ENCODE measurements at regions not wholly inside any gene's neighbourhood (a gene's known extent, or its start where the extent isn't known, plus 50 kb on each side); places are given as distances from the start of the nearest gene placed in this dataset.
"Not testable (repeated sequence)": the region's sequence is repeated elsewhere in the genome, so short reads cannot be mapped to it uniquely, and the experiment has no call there.

- DNase-seq, result no peak
Measured at GRCh38 chr2:208686665-208687064, 280.1 kb downstream of the PTH2R start.

GRCh38 chr2:208687720-208688119 is 281.1 kb downstream of the PTH2R start:
- DNase-seq, result not testable (repeated sequence)

GRCh38 chr2:208698114-208698513 is 291.5 kb downstream of the PTH2R start:
- no peak for DNase-seq

GRCh38 chr2:208708486-208708885 is 301.9 kb downstream of the PTH2R start:
- DNase-seq, result peak; percentile 57

- no peak for DNase-seq
Measured at GRCh38 chr2:208711598-208711997, 305.0 kb downstream of the PTH2R start.

GRCh38 chr2:208713066-208713745 is 306.6 kb downstream of the PTH2R start:
- DNase-seq, result peak; percentile 77

- no peak for DNase-seq
Measured at GRCh38 chr2:208718828-208719227, 312.2 kb downstream of the PTH2R start.

- DNase-seq, result no peak
Measured at GRCh38 chr2:208722731-208723130, 316.1 kb downstream of the PTH2R start.

GRCh38 chr2:208725280-208725679 is 318.7 kb downstream of the PTH2R start:
- DNase-seq, result no peak

- no peak for DNase-seq
Measured at GRCh38 chr2:208726242-208726641, 319.6 kb downstream of the PTH2R start.

GRCh38 chr2:208751663-208752415 is 345.2 kb downstream of the PTH2R start:
- not testable (repeated sequence) for DNase-seq

- DNase-seq, result no peak
Measured at GRCh38 chr2:208757364-208757763, 350.8 kb downstream of the PTH2R start.

GRCh38 chr2:208773074-208773473 is 366.5 kb downstream of the PTH2R start:
- DNase-seq, result not testable (repeated sequence)

- DNase-seq, result no peak
Measured at GRCh38 chr2:208781166-208781565, 374.6 kb downstream of the PTH2R start.

GRCh38 chr2:208782097-208782496 is 375.5 kb downstream of the PTH2R start:
- no peak for DNase-seq

- peak; percentile 40 for DNase-seq
Measured at GRCh38 chr2:208783184-208783583, 376.6 kb downstream of the PTH2R start.

- DNase-seq, result not testable (repeated sequence)
Measured at GRCh38 chr2:208784774-208785173, 378.2 kb downstream of the PTH2R start.

GRCh38 chr2:208791257-208791656 is 384.7 kb downstream of the PTH2R start:
- no peak for DNase-seq

GRCh38 chr2:208792766-208793165 is 386.2 kb downstream of the PTH2R start:
- no peak for DNase-seq

- DNase-seq, result no peak
Measured at GRCh38 chr2:208793434-208793833, 386.8 kb downstream of the PTH2R start.

GRCh38 chr2:208794288-208794975 is 387.8 kb downstream of the PTH2R start:
- no peak for DNase-seq

GRCh38 chr2:208798698-208799097 is 392.1 kb downstream of the PTH2R start:
- DNase-seq, result no peak

GRCh38 chr2:208799397-208799796 is 392.8 kb downstream of the PTH2R start:
- no peak for DNase-seq

GRCh38 chr2:208800887-208801286 is 394.3 kb downstream of the PTH2R start:
- not testable (repeated sequence) for DNase-seq

Measured in NCI-H1092 treated with DMSO at 0.1 percent for 48 hours (cell line).